Hepatocyte (in vitro differentiated cells): ENCODE measurements at regions not wholly inside any gene's neighbourhood (a gene's known extent, or its start where the extent isn't known, plus 50 kb on each side); places are given as distances from the start of the nearest gene placed in this dataset.

Experiments
- DNase-seq: peaks from one replicate; pipeline ENCODE4 v3.0.0-alpha.2; 2016; ENCODE audit warnings: low spot score
- H2AFZ ChIP-seq: fragments of 200-600 bp; sonication (generic); 2 replicates; pipeline ENCODE4 v1.6.0; 2016; ENCODE audit warnings: antibody characterized with exemption, mild to moderate bottlenecking
- H3K27ac ChIP-seq: fragments of 200-600 bp; sonication (generic); 2 replicates; pipeline ENCODE4 v1.5.1; 2016; ENCODE audit warnings: mild to moderate bottlenecking
- H3K27me3 ChIP-seq: fragments of 200-600 bp; sonication (generic); 2 replicates; pipeline ENCODE4 v1.6.1; 2016
- H3K36me3 ChIP-seq: fragments of 200-600 bp; sonication (generic); replicated peaks from 2 replicates; pipeline ENCODE4 v1.5.1; 2016; ENCODE audit warnings: low read depth; ENCODE audit not compliant: insufficient read depth
- H3K4me1 ChIP-seq: fragments of 200-600 bp; sonication (generic); 2 replicates; pipeline ENCODE4 v1.5.1; 2016; ENCODE audit warnings: mild to moderate bottlenecking, moderate library complexity; ENCODE audit not compliant: insufficient read depth
- H3K4me2 ChIP-seq: fragments of 200-600 bp; sonication (generic); 2 replicates; pipeline ENCODE4 v1.6.0; 2016
- H3K4me3 ChIP-seq: fragments of 200-600 bp; sonication (generic); 2 replicates; pipeline ENCODE4 v1.5.1; 2016; ENCODE audit warnings: mild to moderate bottlenecking
- H3K79me2 ChIP-seq: fragments of 200-600 bp; sonication (generic); 2 replicates; pipeline ENCODE4 v1.6.0; 2017; ENCODE audit warnings: mild to moderate bottlenecking
- H3K9me2 ChIP-seq: fragments of 200-600 bp; sonication (generic); replicated peaks from 2 replicates; pipeline ENCODE4 v1.6.0; 2017; ENCODE audit warnings: mild to moderate bottlenecking; ENCODE audit not compliant: insufficient read depth
- H3K9me3 ChIP-seq: fragments of 200-600 bp; sonication (generic); 2 replicates; pipeline ENCODE4 v1.5.1; 2016; ENCODE audit warnings: low read depth, mild to moderate bottlenecking
- H4K20me1 ChIP-seq: fragments of 200-600 bp; sonication (generic); 2 replicates; pipeline ENCODE4 v1.6.0; 2016; ENCODE audit warnings: mild to moderate bottlenecking; ENCODE audit not compliant: insufficient read depth, poor library complexity, severe bottlenecking
- EZH2 ChIP-seq: fragments of 200-600 bp; sonication (generic); IDR thresholded peaks from 2 replicates; pipeline ENCODE4 v1.6.1; 2016; ENCODE audit warnings: antibody characterized with exemption, mild to moderate bottlenecking, borderline replicate concordance
- EZH2phosphoT487 ChIP-seq: fragments of 200-600 bp; sonication (generic); IDR thresholded peaks from one replicate; pipeline ENCODE4 v1.6.1; 2018; ENCODE audit warnings: antibody characterized with exemption, mild to moderate bottlenecking, low read depth, moderate library complexity; ENCODE audit not compliant: unreplicated experiment, severe bottlenecking
- WGBS: methylation state at CpG from one replicate; pipeline ENCODE4 v1.1.6; 2016; ENCODE audit warnings: low lambda C conversion rate; ENCODE audit errors: missing lambda C conversion rate; 5-methylcytosine and 5-hydroxymethylcytosine counted together
- TF ChIP-seq, protein P1 (sequence below): fragments of 200-600 bp; sonication (generic); IDR thresholded peaks from 2 replicates; pipeline ENCODE4 v1.5.1; 2016; ENCODE audit warnings: antibody characterized with exemption, mild to moderate bottlenecking; ENCODE audit not compliant: poor library complexity

DNA sequence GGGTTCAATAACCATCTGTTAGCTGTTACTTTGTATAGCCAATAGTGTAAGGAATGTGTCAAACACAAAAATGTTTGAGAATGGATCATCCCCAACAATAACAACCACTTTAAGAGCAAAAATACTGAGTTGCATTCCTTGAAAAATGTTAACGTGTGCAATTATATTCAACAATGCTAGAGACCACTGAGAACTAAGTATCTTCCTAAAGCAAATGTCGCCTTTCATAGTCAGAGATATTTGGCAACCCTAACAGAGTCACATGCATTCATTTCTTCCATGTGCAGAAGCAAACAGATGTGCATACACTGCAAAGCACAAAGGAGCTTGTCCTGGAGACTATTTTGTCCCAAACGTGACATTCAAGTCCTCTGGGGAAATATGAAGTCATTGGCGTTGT lies 448.6 kb downstream of the GJA1 start:
- Histone ChIP-seq H3K27me3 (no peaks in the 10 kb centered on the region), H3K36me3 (no peaks in the 10 kb centered on the region), H3K4me2 (no peak overlapping the region), H2AFZ (no peak overlapping the region), H3K9me2 (no peaks in the 10 kb centered on the region), H3K27ac (no peak overlapping the region), H3K9me3 (no peaks in the 10 kb centered on the region), H3K79me2 (no peaks in the 10 kb centered on the region), H3K4me1 (peaks cover 19% of the 10 kb centered on the region), H3K4me3 (no peak overlapping the region), H4K20me1 (no peaks in the 10 kb centered on the region)
- TF ChIP-seq EZH2phosphoT487 (no peak), EZH2 (no peak)
- TF ChIP-seq, protein P1, sequence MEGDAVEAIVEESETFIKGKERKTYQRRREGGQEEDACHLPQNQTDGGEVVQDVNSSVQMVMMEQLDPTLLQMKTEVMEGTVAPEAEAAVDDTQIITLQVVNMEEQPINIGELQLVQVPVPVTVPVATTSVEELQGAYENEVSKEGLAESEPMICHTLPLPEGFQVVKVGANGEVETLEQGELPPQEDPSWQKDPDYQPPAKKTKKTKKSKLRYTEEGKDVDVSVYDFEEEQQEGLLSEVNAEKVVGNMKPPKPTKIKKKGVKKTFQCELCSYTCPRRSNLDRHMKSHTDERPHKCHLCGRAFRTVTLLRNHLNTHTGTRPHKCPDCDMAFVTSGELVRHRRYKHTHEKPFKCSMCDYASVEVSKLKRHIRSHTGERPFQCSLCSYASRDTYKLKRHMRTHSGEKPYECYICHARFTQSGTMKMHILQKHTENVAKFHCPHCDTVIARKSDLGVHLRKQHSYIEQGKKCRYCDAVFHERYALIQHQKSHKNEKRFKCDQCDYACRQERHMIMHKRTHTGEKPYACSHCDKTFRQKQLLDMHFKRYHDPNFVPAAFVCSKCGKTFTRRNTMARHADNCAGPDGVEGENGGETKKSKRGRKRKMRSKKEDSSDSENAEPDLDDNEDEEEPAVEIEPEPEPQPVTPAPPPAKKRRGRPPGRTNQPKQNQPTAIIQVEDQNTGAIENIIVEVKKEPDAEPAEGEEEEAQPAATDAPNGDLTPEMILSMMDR, result no peak
- 69% methylated on average over 4 of the region's 4 CpGs for WGBS
- DNase-seq, result no peak

DNA sequence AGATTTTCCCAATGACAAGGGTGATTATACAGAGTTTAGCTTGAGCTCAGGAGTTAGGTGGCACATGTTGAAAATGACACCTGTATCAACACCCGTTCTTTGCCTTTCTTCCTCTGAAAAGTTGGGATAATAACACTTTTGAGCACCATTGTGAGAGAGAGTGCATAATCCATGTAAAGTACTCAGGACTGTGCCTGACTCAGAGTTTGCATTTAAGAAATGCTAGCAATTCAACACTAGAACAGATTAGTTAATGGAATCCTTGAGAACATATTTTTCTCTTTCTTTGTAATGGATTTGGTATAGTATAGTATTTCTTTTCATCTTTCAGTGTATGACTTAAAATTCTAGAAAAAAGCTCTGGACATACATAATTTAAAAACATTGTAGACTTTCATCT lies 449.2 kb downstream of the GJA1 start:
- no peak overlapping the region for H3K4me2 ChIP-seq
- H4K20me1 ChIP-seq, result no peaks in the 10 kb centered on the region
- H3K9me2 ChIP-seq, result no peaks in the 10 kb centered on the region
- no peak for DNase-seq
- H3K9me3 ChIP-seq, result no peaks in the 10 kb centered on the region
- no peaks in the 10 kb centered on the region for H3K36me3 ChIP-seq
- peak overlapping the region; percentile 49 for H3K27ac ChIP-seq
- H2AFZ ChIP-seq, result no peak overlapping the region
- no peak overlapping the region for H3K4me3 ChIP-seq
- H3K4me1 ChIP-seq, result peaks cover 21% of the 10 kb centered on the region
- no peak for TF ChIP-seq EZH2phosphoT487
- TF ChIP-seq EZH2, result no peak
- TF ChIP-seq, protein P1, result no peak
- no peaks in the 10 kb centered on the region for H3K27me3 ChIP-seq
- no peaks in the 10 kb centered on the region for H3K79me2 ChIP-seq
- WGBS, result 56% methylated on average over 1 of the region's 1 CpG

DNA sequence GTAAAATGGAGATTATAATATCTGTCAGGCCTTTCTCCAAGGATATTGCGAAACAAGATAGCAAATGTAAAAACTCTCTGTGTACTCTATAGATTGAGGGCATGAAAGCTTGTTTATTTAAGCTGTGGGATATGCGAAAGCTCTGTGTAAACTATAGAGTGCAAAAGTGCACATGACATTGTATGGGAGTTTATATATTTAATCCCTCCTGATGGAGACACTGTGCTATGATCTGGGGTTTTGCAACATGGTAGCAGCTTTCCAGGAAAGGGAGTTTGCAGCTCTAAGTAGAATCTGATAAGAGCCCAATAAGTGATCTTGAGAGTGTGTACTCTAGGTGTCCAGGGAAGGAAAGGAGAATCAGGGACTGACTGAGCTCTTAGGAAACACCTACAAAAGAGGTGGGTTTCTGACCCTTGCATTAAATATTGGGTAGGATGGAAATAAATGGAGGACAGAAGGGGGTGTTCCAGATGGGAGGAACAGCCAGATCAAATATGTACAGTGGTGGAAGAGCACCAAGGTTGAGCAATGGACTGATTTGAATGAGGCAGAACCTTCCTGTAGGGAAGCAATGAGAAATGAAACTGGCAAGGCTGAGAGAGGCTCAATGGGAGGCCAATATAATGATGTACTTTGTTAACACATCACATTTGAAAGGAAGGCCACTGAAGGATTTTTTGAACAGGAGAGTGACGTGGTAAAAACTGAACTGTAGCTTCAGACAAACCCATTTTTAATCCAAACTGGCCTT lies 450.1 kb downstream of the GJA1 start:
- H3K9me3 ChIP-seq, result no peaks in the 10 kb centered on the region
- H3K79me2 ChIP-seq, result no peaks in the 10 kb centered on the region
- H3K4me2 ChIP-seq, result peak overlapping the region; percentile 39
- H3K36me3 ChIP-seq, result no peaks in the 10 kb centered on the region
- 40% methylated on average over 3 of the region's 3 CpGs for WGBS
- TF ChIP-seq EZH2, result no peak
- peak; percentile 99 for TF ChIP-seq EZH2phosphoT487
- TF ChIP-seq, protein P1, result no peak
- no peak overlapping the region for H3K4me3 ChIP-seq
- H3K27me3 ChIP-seq, result no peaks in the 10 kb centered on the region
- H2AFZ ChIP-seq, result no peak overlapping the region
- no peaks in the 10 kb centered on the region for H3K9me2 ChIP-seq
- H3K27ac ChIP-seq, result peak overlapping the region; percentile 79
- no peaks in the 10 kb centered on the region for H4K20me1 ChIP-seq
- peak; percentile 58 for DNase-seq
- H3K4me1 ChIP-seq, result peaks cover 28% of the 10 kb centered on the region
